WTC11 (cell line): ENCODE measurements at regions not wholly inside any gene's neighbourhood (a gene's known extent, or its start where the extent isn't known, plus 50 kb on each side); places are given as distances from the start of the nearest gene placed in this dataset.

Source experiments
- ATAC-seq: fragments of 200-7000 bp; cut with Tn5 transposase; 2 replicates; pipeline ENCODE4 v1.10.0; 2021; ENCODE audit warnings: mild to moderate bottlenecking, moderate library complexity
- CTCF ChIA-PET: fragments of 300-600 bp; sonication (Branson Sonifier 250); formaldehyde crosslinking; loops from one replicate; lab custom pipeline; 2021; ENCODE audit warnings: antibody characterized with exemption; lab: Charles Lee
- POLR2A ChIA-PET: fragments of 350-600 bp; sonication (Branson Sonifier 250); formaldehyde crosslinking; loops from one replicate; lab custom pipeline; 2021; ENCODE audit warnings: antibody characterized with exemption; lab: Charles Lee
- DNase-seq: peaks from one replicate; pipeline ENCODE4 v3.0.0; 2021; ENCODE audit warnings: low spot score
- H3K27ac Mint-ChIP-seq: 2 replicates; pipeline ENCODE4 v1.8.0; 2021; ENCODE audit warnings: mixed read lengths
- H3K27me3 Mint-ChIP-seq: 2 replicates; pipeline ENCODE4 v1.8.0; 2021; ENCODE audit warnings: low read depth, mild to moderate bottlenecking, moderate library complexity, mixed read lengths
- H3K36me3 Mint-ChIP-seq: 2 replicates; pipeline ENCODE4 v1.8.0; 2021; ENCODE audit warnings: mixed read lengths
- H3K4me1 Mint-ChIP-seq: 2 replicates; pipeline ENCODE4 v1.8.0; 2022; ENCODE audit warnings: mixed read lengths
- H3K4me3 Mint-ChIP-seq: 2 replicates; pipeline ENCODE4 v1.8.0; 2021; ENCODE audit warnings: mild to moderate bottlenecking, moderate library complexity, mixed read lengths
- H3K9me3 Mint-ChIP-seq: 2 replicates; pipeline ENCODE4 v1.8.0; 2021; ENCODE audit warnings: mixed read lengths
- ATF1 ChIP-seq: sonication (generic); formaldehyde crosslinking; IDR thresholded peaks from 2 replicates; pipeline ENCODE4 v1.8.1; 2023; ENCODE audit warnings: mild to moderate bottlenecking, moderate library complexity, missing genetic modification reagents
- EMX1 ChIP-seq: fragments of 250-450 bp; sonication (Bioruptor Pico); IDR thresholded peaks from 2 replicates; pipeline ENCODE4 v1.8.0; 2021; ENCODE audit warnings: mild to moderate bottlenecking
- FOXK1 ChIP-seq: sonication (generic); formaldehyde crosslinking; IDR thresholded peaks from 2 replicates; pipeline ENCODE4 v1.8.0; 2022; ENCODE audit warnings: mild to moderate bottlenecking, moderate library complexity, missing genetic modification reagents
- HMGA2 ChIP-seq: fragments of 250-450 bp; sonication (Bioruptor Pico); IDR thresholded peaks from 2 replicates; pipeline ENCODE4 v1.4.0; 2021; ENCODE audit warnings: mild to moderate bottlenecking, moderate library complexity
- MYBL2 ChIP-seq: sonication (generic); formaldehyde crosslinking; IDR thresholded peaks from 2 replicates; pipeline ENCODE4 v1.8.1; 2023; ENCODE audit warnings: mild to moderate bottlenecking, moderate library complexity, missing genetic modification reagents
- PRRX2 ChIP-seq: fragments of 250-450 bp; sonication (Bioruptor Pico); IDR thresholded peaks from 2 replicates; pipeline ENCODE4 v1.8.0; 2021; ENCODE audit warnings: mild to moderate bottlenecking
- RORB ChIP-seq: fragments of 250-450 bp; sonication (Bioruptor Pico); IDR thresholded peaks from 2 replicates; pipeline ENCODE4 v1.9.0; 2021; ENCODE audit warnings: mild to moderate bottlenecking
- SMAD3 ChIP-seq: sonication (generic); formaldehyde crosslinking; IDR thresholded peaks from 2 replicates; pipeline ENCODE4 v1.8.0; 2022; ENCODE audit warnings: missing genetic modification reagents, mild to moderate bottlenecking, borderline replicate concordance
- TEAD4 ChIP-seq: sonication (generic); formaldehyde crosslinking; IDR thresholded peaks from 2 replicates; pipeline ENCODE4 v1.8.0; 2022; ENCODE audit warnings: mild to moderate bottlenecking, missing genetic modification reagents
- ZNF317 ChIP-seq: sonication (generic); formaldehyde crosslinking; IDR thresholded peaks from 2 replicates; pipeline ENCODE4 v1.8.1; 2023; ENCODE audit warnings: low read depth, mild to moderate bottlenecking, moderate library complexity, missing genetic modification reagents, borderline replicate concordance
- TF ChIP-seq, protein P1 (sequence below): sonication (generic); formaldehyde crosslinking; IDR thresholded peaks from 2 replicates; pipeline ENCODE4 v1.8.1; 2022; ENCODE audit warnings: low read depth, mild to moderate bottlenecking, moderate library complexity, missing genetic modification reagents, borderline replicate concordance
- TF ChIP-seq, protein P2 (sequence below): sonication (generic); formaldehyde crosslinking; IDR thresholded peaks from 2 replicates; pipeline ENCODE4 v1.8.0; 2022; ENCODE audit warnings: mild to moderate bottlenecking, missing genetic modification reagents
- TF ChIP-seq, protein P3 (sequence below): sonication (generic); formaldehyde crosslinking; conservative IDR thresholded peaks from 2 replicates; pipeline ENCODE4 v1.8.1; 2023; ENCODE audit warnings: mild to moderate bottlenecking, low read depth, missing genetic modification reagents, moderate library complexity
- TF ChIP-seq, protein P4 (sequence below): sonication (generic); formaldehyde crosslinking; IDR thresholded peaks from 2 replicates; pipeline ENCODE4 v1.8.0; 2023; ENCODE audit warnings: mild to moderate bottlenecking, missing genetic modification reagents
- TF ChIP-seq, protein P5 (sequence below): sonication (generic); formaldehyde crosslinking; IDR thresholded peaks from 2 replicates; pipeline ENCODE4 v1.8.1; 2023; ENCODE audit warnings: mild to moderate bottlenecking, missing genetic modification reagents, moderate library complexity
- TF ChIP-seq, protein P6 (sequence below): sonication (generic); formaldehyde crosslinking; IDR thresholded peaks from 2 replicates; pipeline ENCODE4 v1.8.0; 2022; ENCODE audit warnings: mild to moderate bottlenecking, missing genetic modification reagents
- TF ChIP-seq, protein P7 (sequence below): fragments of 250-450 bp; sonication (Bioruptor Pico); IDR thresholded peaks from 2 replicates; pipeline ENCODE4 v1.9.0; 2021; ENCODE audit warnings: mild to moderate bottlenecking
- TF ChIP-seq, protein P8 (sequence below): sonication (generic); formaldehyde crosslinking; IDR thresholded peaks from 2 replicates; pipeline ENCODE4 v1.8.1; 2022; ENCODE audit warnings: mild to moderate bottlenecking, missing genetic modification reagents, moderate library complexity, borderline replicate concordance
- TF ChIP-seq, protein P9 (sequence below): sonication (generic); formaldehyde crosslinking; IDR thresholded peaks from 2 replicates; pipeline ENCODE4 v1.8.1; 2023; ENCODE audit warnings: mild to moderate bottlenecking, missing genetic modification reagents, moderate library complexity

DNA sequence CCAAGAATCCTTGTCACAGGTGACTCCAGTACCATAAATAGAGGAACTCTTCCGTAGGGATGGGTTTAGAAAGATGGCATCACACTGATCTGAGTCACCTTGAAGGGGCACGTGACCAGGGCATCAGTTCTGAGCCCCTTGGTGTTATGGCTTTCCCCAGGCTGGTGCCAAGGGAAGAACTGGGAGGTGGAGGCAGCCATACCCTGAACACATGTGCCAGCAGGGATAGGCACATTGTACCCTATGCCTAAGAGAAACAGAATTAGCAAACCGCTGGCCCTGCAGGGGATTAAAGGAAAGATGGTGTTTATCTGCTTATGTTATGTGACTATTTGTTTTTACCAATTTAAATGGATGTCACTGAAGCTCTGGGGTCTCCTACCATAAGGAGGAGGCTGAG lies 196.2 kb downstream of the RGS3 start (continued):
- TF ChIP-seq, protein P1, sequence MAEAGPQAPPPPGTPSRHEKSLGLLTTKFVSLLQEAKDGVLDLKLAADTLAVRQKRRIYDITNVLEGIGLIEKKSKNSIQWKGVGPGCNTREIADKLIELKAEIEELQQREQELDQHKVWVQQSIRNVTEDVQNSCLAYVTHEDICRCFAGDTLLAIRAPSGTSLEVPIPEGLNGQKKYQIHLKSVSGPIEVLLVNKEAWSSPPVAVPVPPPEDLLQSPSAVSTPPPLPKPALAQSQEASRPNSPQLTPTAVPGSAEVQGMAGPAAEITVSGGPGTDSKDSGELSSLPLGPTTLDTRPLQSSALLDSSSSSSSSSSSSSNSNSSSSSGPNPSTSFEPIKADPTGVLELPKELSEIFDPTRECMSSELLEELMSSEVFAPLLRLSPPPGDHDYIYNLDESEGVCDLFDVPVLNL (CRISPR knock-in tag) = no peak
- no peak for TF ChIP-seq RORB (CRISPR knock-in tag)

DNA sequence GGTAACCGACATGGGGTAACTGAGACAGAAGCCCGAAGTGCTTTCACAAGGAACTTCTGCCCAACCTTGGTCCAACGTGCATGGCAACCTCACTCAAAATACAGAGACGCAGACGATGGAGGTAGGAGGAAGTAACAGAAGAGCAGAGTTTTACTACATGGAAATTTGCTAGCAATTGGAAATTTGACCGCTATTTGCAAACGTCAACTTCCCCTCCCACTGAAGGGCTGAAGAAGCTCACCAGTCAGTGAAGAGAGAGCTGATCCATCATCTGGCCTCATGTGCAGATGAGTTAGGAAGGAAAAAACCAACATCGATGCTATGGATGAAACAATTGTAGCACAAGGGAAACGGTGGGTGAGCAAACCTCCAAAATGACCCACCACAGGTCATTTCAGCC lies 196.7 kb downstream of the RGS3 start:
- peaks cover 9% of the 10 kb centered on the region for H3K4me1 Mint-ChIP-seq
- ATAC-seq = no peak
- no peak for DNase-seq
- ChIA-PET CTCF (interaction anchor here (0.6 to 6.0 kb wide), 3 partner anchors 69 to 249 kb away, joined by 3 to 94 read pairs (median 9); no protein-coding TSS in a partner anchor), POLR2A (no interaction called here)
- H3K27me3 Mint-ChIP-seq = peaks cover 5% of the 10 kb centered on the region
- no peak overlapping the region for H3K27ac Mint-ChIP-seq
- H3K36me3 Mint-ChIP-seq = no peaks in the 10 kb centered on the region
- H3K9me3 Mint-ChIP-seq = no peaks in the 10 kb centered on the region
- TF ChIP-seq SMAD3 (CRISPR knock-in tag) = no peak
- TF ChIP-seq TEAD4 = no peak
- no peak for TF ChIP-seq FOXK1 (CRISPR knock-in tag)
- no peak for TF ChIP-seq MYBL2 (CRISPR knock-in tag)
- TF ChIP-seq ZNF317 (CRISPR knock-in tag) = no peak
- no peak for TF ChIP-seq HMGA2 (CRISPR knock-in tag)
- TF ChIP-seq, protein P2, sequence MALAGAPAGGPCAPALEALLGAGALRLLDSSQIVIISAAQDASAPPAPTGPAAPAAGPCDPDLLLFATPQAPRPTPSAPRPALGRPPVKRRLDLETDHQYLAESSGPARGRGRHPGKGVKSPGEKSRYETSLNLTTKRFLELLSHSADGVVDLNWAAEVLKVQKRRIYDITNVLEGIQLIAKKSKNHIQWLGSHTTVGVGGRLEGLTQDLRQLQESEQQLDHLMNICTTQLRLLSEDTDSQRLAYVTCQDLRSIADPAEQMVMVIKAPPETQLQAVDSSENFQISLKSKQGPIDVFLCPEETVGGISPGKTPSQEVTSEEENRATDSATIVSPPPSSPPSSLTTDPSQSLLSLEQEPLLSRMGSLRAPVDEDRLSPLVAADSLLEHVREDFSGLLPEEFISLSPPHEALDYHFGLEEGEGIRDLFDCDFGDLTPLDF (CRISPR knock-in tag) = no peak
- TF ChIP-seq, protein P3, sequence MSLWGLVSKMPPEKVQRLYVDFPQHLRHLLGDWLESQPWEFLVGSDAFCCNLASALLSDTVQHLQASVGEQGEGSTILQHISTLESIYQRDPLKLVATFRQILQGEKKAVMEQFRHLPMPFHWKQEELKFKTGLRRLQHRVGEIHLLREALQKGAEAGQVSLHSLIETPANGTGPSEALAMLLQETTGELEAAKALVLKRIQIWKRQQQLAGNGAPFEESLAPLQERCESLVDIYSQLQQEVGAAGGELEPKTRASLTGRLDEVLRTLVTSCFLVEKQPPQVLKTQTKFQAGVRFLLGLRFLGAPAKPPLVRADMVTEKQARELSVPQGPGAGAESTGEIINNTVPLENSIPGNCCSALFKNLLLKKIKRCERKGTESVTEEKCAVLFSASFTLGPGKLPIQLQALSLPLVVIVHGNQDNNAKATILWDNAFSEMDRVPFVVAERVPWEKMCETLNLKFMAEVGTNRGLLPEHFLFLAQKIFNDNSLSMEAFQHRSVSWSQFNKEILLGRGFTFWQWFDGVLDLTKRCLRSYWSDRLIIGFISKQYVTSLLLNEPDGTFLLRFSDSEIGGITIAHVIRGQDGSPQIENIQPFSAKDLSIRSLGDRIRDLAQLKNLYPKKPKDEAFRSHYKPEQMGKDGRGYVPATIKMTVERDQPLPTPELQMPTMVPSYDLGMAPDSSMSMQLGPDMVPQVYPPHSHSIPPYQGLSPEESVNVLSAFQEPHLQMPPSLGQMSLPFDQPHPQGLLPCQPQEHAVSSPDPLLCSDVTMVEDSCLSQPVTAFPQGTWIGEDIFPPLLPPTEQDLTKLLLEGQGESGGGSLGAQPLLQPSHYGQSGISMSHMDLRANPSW (CRISPR knock-in tag) = no peak
- TF ChIP-seq, protein P4, sequence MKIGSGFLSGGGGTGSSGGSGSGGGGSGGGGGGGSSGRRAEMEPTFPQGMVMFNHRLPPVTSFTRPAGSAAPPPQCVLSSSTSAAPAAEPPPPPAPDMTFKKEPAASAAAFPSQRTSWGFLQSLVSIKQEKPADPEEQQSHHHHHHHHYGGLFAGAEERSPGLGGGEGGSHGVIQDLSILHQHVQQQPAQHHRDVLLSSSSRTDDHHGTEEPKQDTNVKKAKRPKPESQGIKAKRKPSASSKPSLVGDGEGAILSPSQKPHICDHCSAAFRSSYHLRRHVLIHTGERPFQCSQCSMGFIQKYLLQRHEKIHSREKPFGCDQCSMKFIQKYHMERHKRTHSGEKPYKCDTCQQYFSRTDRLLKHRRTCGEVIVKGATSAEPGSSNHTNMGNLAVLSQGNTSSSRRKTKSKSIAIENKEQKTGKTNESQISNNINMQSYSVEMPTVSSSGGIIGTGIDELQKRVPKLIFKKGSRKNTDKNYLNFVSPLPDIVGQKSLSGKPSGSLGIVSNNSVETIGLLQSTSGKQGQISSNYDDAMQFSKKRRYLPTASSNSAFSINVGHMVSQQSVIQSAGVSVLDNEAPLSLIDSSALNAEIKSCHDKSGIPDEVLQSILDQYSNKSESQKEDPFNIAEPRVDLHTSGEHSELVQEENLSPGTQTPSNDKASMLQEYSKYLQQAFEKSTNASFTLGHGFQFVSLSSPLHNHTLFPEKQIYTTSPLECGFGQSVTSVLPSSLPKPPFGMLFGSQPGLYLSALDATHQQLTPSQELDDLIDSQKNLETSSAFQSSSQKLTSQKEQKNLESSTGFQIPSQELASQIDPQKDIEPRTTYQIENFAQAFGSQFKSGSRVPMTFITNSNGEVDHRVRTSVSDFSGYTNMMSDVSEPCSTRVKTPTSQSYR (CRISPR knock-in tag) = no peak
- TF ChIP-seq, protein P5, sequence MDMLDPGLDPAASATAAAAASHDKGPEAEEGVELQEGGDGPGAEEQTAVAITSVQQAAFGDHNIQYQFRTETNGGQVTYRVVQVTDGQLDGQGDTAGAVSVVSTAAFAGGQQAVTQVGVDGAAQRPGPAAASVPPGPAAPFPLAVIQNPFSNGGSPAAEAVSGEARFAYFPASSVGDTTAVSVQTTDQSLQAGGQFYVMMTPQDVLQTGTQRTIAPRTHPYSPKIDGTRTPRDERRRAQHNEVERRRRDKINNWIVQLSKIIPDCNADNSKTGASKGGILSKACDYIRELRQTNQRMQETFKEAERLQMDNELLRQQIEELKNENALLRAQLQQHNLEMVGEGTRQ (CRISPR knock-in tag) = no peak
- TF ChIP-seq ATF1 (CRISPR knock-in tag) = no peak
- TF ChIP-seq PRRX2 (CRISPR knock-in tag) = no peak
- TF ChIP-seq, protein P6, sequence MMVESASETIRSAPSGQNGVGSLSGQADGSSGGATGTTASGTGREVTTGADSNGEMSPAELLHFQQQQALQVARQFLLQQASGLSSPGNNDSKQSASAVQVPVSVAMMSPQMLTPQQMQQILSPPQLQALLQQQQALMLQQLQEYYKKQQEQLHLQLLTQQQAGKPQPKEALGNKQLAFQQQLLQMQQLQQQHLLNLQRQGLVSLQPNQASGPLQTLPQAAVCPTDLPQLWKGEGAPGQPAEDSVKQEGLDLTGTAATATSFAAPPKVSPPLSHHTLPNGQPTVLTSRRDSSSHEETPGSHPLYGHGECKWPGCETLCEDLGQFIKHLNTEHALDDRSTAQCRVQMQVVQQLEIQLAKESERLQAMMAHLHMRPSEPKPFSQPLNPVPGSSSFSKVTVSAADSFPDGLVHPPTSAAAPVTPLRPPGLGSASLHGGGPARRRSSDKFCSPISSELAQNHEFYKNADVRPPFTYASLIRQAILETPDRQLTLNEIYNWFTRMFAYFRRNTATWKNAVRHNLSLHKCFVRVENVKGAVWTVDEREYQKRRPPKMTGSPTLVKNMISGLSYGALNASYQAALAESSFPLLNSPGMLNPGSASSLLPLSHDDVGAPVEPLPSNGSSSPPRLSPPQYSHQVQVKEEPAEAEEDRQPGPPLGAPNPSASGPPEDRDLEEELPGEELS (CRISPR knock-in tag) = no peak
- TF ChIP-seq, protein P7, sequence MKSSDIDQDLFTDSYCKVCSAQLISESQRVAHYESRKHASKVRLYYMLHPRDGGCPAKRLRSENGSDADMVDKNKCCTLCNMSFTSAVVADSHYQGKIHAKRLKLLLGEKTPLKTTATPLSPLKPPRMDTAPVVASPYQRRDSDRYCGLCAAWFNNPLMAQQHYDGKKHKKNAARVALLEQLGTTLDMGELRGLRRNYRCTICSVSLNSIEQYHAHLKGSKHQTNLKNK (CRISPR knock-in tag) = no peak
- TF ChIP-seq, protein P8, sequence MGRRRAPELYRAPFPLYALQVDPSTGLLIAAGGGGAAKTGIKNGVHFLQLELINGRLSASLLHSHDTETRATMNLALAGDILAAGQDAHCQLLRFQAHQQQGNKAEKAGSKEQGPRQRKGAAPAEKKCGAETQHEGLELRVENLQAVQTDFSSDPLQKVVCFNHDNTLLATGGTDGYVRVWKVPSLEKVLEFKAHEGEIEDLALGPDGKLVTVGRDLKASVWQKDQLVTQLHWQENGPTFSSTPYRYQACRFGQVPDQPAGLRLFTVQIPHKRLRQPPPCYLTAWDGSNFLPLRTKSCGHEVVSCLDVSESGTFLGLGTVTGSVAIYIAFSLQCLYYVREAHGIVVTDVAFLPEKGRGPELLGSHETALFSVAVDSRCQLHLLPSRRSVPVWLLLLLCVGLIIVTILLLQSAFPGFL = no peak
- TF ChIP-seq, protein P9, sequence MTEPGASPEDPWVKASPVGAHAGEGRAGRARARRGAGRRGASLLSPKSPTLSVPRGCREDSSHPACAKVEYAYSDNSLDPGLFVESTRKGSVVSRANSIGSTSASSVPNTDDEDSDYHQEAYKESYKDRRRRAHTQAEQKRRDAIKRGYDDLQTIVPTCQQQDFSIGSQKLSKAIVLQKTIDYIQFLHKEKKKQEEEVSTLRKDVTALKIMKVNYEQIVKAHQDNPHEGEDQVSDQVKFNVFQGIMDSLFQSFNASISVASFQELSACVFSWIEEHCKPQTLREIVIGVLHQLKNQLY = no peak
- no peak for TF ChIP-seq EMX1 (CRISPR knock-in tag)
- TF ChIP-seq, all 79 proteins: peak for 0
- H3K4me3 Mint-ChIP-seq = no peak overlapping the region
